Neural progenitor cell (in vitro differentiated cells): ENCODE measurements at regions not wholly inside any gene's neighbourhood (a gene's known extent, or its start where the extent isn't known, plus 50 kb on each side); places are given as distances from the start of the nearest gene placed in this dataset.

Source experiments
- DNase-seq: peaks from one replicate; pipeline ENCODE4 v3.0.0-alpha.2; 2016; ENCODE audit warnings: low spot score
- H2AFZ ChIP-seq: fragments of 200-600 bp; sonication (generic); replicated peaks from 2 replicates; pipeline ENCODE4 v1.6.1; 2016; ENCODE audit warnings: antibody characterized with exemption
- H3F3A ChIP-seq: fragments of 200-600 bp; sonication (generic); 2 replicates; pipeline ENCODE4 v1.6.1; 2016; ENCODE audit warnings: antibody characterized with exemption, low read depth
- H3K27ac ChIP-seq: fragments of 200-600 bp; sonication (generic); 2 replicates; pipeline ENCODE4 v1.5.1; 2016; ENCODE audit warnings: mild to moderate bottlenecking
- H3K27me3 ChIP-seq: fragments of 200-600 bp; sonication (generic); 2 replicates; pipeline ENCODE4 v1.6.1; 2016; ENCODE audit warnings: mild to moderate bottlenecking, moderate library complexity
- H3K36me3 ChIP-seq: fragments of 200-600 bp; sonication (generic); 2 replicates; pipeline ENCODE4 v1.5.1; 2016
- H3K4me1 ChIP-seq: fragments of 200-600 bp; sonication (generic); 2 replicates; pipeline ENCODE4 v1.6.1; 2016; ENCODE audit warnings: mixed run types
- H3K4me2 ChIP-seq: fragments of 200-600 bp; sonication (generic); 2 replicates; pipeline ENCODE4 v1.6.1; 2016
- H3K4me3 ChIP-seq: fragments of 200-600 bp; sonication (generic); 2 replicates; pipeline ENCODE4 v1.5.1; 2016
- H3K79me2 ChIP-seq: fragments of 200-600 bp; sonication (generic); 2 replicates; pipeline ENCODE4 v1.6.1; 2016; ENCODE audit warnings: low read depth
- H3K9ac ChIP-seq: fragments of 200-600 bp; sonication (generic); 2 replicates; pipeline ENCODE4 v1.6.1; 2016
- H3K9me3 ChIP-seq: fragments of 200-600 bp; sonication (generic); 2 replicates; pipeline ENCODE4 v1.5.1; 2016; ENCODE audit warnings: low read depth
- H4K20me1 ChIP-seq: fragments of 200-600 bp; sonication (generic); 2 replicates; pipeline ENCODE4 v1.6.1; 2016; ENCODE audit warnings: low read depth
- H3K27ac Mint-ChIP-seq: 3 replicates; pipeline ENCODE4 v1.8.0; 2021; ENCODE audit warnings: mixed read lengths
- H3K27me3 Mint-ChIP-seq: 2 replicates; pipeline ENCODE4 v1.8.0; 2022; ENCODE audit warnings: low read depth, mild to moderate bottlenecking, inconsistent platforms, moderate library complexity, mixed read lengths; ENCODE audit not compliant: insufficient read depth
- H3K36me3 Mint-ChIP-seq: 3 replicates; pipeline ENCODE4 v1.8.0; 2021; ENCODE audit warnings: mixed read lengths
- H3K4me1 Mint-ChIP-seq: 3 replicates; pipeline ENCODE4 v1.8.0; 2021; ENCODE audit warnings: mixed read lengths
- H3K4me3 Mint-ChIP-seq: 3 replicates; pipeline ENCODE4 v1.8.0; 2021; ENCODE audit warnings: mild to moderate bottlenecking, moderate library complexity, mixed read lengths
- H3K9me3 Mint-ChIP-seq: 3 replicates; pipeline ENCODE4 v1.8.0; 2020; ENCODE audit warnings: mixed read lengths
- EZH2 ChIP-seq: fragments of 200-600 bp; sonication (generic); IDR thresholded peaks from 2 replicates; pipeline ENCODE4 v1.6.1; 2017; ENCODE audit warnings: antibody characterized with exemption, mild to moderate bottlenecking, moderate library complexity
- EZH2phosphoT487 ChIP-seq: fragments of 200-600 bp; sonication (generic); IDR thresholded peaks from 2 replicates; pipeline ENCODE4 v1.6.1; 2017; ENCODE audit warnings: antibody characterized with exemption
- TF ChIP-seq, protein P1 (sequence below): fragments of 200-600 bp; sonication (generic); IDR thresholded peaks from 2 replicates; pipeline ENCODE4 v1.5.1; 2017; ENCODE audit warnings: antibody characterized with exemption, mild to moderate bottlenecking

DNA sequence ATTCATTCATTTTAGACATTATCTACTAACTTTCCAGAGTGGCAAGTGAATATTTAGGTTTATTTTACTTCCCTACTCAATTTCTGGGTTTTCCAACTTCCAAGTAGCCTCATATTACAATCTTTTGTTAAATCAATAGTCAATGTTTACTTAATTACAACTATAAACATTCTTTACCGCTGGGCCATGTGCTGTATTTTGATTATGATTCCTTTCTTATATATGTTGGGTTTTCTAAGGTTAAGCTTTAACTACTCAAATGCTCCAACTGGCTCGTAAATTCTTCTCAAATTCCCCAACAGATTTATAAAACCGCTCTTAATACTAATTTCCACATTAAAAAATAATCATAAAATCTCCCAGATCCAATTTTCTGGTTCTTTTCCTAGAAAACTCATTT lies 110.1 kb upstream of the ABCA1 start:
- no peak overlapping the region for H3K27ac Mint-ChIP-seq
- no peaks in the 10 kb centered on the region for H3K36me3 Mint-ChIP-seq
- H3K4me3 Mint-ChIP-seq: no peak overlapping the region
- no peaks in the 10 kb centered on the region for H3K79me2 ChIP-seq
- H3K9me3 Mint-ChIP-seq: peaks cover 12% of the 10 kb centered on the region
- no peaks in the 10 kb centered on the region for H3K9me3 ChIP-seq
- H3K27ac ChIP-seq: no peak overlapping the region
- H3K4me1 Mint-ChIP-seq: no peaks in the 10 kb centered on the region
- no peak for DNase-seq
- no peaks in the 10 kb centered on the region for H4K20me1 ChIP-seq
- peaks cover 11% of the 10 kb centered on the region for H3K4me1 ChIP-seq
- H2AFZ ChIP-seq: no peak overlapping the region
- no peak overlapping the region for H3K4me2 ChIP-seq
- TF ChIP-seq EZH2: no peak
- TF ChIP-seq, protein P1, sequence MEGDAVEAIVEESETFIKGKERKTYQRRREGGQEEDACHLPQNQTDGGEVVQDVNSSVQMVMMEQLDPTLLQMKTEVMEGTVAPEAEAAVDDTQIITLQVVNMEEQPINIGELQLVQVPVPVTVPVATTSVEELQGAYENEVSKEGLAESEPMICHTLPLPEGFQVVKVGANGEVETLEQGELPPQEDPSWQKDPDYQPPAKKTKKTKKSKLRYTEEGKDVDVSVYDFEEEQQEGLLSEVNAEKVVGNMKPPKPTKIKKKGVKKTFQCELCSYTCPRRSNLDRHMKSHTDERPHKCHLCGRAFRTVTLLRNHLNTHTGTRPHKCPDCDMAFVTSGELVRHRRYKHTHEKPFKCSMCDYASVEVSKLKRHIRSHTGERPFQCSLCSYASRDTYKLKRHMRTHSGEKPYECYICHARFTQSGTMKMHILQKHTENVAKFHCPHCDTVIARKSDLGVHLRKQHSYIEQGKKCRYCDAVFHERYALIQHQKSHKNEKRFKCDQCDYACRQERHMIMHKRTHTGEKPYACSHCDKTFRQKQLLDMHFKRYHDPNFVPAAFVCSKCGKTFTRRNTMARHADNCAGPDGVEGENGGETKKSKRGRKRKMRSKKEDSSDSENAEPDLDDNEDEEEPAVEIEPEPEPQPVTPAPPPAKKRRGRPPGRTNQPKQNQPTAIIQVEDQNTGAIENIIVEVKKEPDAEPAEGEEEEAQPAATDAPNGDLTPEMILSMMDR: no peak
- no peak for TF ChIP-seq EZH2phosphoT487
- no peak overlapping the region for H3K9ac ChIP-seq
- H3F3A ChIP-seq: no peaks in the 10 kb centered on the region
- H3K27me3 Mint-ChIP-seq: no peaks in the 10 kb centered on the region
- no peaks in the 10 kb centered on the region for H3K27me3 ChIP-seq
- no peak overlapping the region for H3K4me3 ChIP-seq
- H3K36me3 ChIP-seq: no peaks in the 10 kb centered on the region

DNA sequence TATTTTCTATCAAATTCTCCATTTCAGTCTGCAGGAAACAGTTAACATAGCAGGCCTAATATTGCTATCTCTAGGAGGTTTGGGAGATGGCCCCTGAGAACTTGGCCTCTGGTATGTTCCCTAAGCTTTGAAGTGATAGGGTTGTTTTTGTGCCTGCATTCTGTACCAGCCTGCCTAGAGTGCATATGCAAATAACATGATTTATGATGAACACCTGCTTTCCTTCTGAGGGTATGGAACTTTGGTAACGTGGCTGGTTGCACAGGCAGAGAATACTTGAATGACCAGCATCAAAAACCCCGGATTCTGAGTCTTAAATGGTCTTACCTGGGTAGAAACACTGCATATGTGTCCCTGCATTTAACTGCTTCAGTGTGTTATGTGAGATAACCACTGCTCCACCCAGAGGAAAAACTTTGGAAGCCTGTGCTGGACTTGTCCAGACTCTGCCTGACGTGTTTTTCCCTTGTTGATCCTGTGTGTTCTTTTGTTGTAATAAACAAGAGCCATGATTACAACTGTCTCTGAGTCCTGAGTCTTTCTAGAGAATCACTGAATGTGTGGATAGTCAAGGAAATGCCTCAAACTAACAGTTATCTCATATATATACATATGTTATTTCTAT lies 111.3 kb upstream of the ABCA1 start:
- H3K4me3 Mint-ChIP-seq: no peak overlapping the region
- H2AFZ ChIP-seq: no peak overlapping the region
- no peak overlapping the region for H3K4me3 ChIP-seq
- H3K4me1 Mint-ChIP-seq: peaks cover under 1% of the 10 kb centered on the region
- TF ChIP-seq EZH2phosphoT487 (no peak), EZH2 (no peak)
- TF ChIP-seq, protein P1: no peak
- no peaks in the 10 kb centered on the region for H3K27me3 ChIP-seq
- DNase-seq: no peak
- no peaks in the 10 kb centered on the region for H3K36me3 Mint-ChIP-seq
- peaks cover 10% of the 10 kb centered on the region for H3F3A ChIP-seq
- no peak overlapping the region for H3K9ac ChIP-seq
- peaks cover 7% of the 10 kb centered on the region for H3K9me3 Mint-ChIP-seq
- H3K79me2 ChIP-seq: no peaks in the 10 kb centered on the region
- H4K20me1 ChIP-seq: no peaks in the 10 kb centered on the region
- H3K36me3 ChIP-seq: no peaks in the 10 kb centered on the region
- H3K27ac Mint-ChIP-seq: no peak overlapping the region
- no peak overlapping the region for H3K4me2 ChIP-seq
- no peaks in the 10 kb centered on the region for H3K9me3 ChIP-seq
- H3K27ac ChIP-seq: no peak overlapping the region
- H3K4me1 ChIP-seq: peaks cover 11% of the 10 kb centered on the region
- no peaks in the 10 kb centered on the region for H3K27me3 Mint-ChIP-seq

DNA sequence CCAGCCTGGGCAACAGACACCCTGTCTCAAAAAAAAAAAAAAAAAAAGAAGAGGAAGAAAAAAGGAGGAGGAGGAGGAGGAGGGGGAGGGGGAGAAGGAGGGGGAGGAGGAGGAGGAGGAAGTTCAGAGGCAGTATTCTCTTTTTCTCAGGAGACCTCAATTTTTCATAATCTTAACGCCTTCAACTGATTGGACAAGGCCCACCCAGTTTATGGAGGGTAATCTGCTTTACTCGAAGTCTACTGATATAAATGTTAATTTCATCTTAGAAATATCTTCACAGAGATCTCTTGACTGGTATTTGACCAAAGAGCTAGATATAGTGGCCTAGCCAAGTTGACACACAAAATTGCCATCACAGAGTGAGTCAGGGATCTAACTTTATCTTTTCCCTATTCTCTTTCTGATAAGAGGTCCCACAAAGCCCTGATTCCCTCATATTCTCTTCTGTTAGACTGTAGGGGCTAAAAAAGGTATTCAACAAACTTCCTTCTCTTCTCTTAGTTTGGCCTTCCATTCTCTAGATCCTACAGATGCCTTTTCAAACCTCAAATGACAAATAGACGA lies 115.5 kb upstream of the ABCA1 start:
- H3K4me3 ChIP-seq: no peak overlapping the region
- H3K27ac ChIP-seq: no peak overlapping the region
- no peaks in the 10 kb centered on the region for H3K79me2 ChIP-seq
- H3K9ac ChIP-seq: no peak overlapping the region
- Mint-ChIP-seq H3K36me3 (no peaks in the 10 kb centered on the region), H3K4me1 (peaks cover 23% of the 10 kb centered on the region), H3K4me3 (no peak overlapping the region), H3K9me3 (peaks cover 2% of the 10 kb centered on the region), H3K27ac (no peak overlapping the region), H3K27me3 (peaks cover 4% of the 10 kb centered on the region)
- H3F3A ChIP-seq: peaks cover 25% of the 10 kb centered on the region
- DNase-seq: no peak
- H3K4me2 ChIP-seq: no peak overlapping the region
- H2AFZ ChIP-seq: no peak overlapping the region
- H3K4me1 ChIP-seq: peaks cover 14% of the 10 kb centered on the region
- TF ChIP-seq, protein P1: no peak
- TF ChIP-seq EZH2phosphoT487 (no peak), EZH2 (no peak)
- H3K9me3 ChIP-seq: no peaks in the 10 kb centered on the region
- peaks cover 11% of the 10 kb centered on the region for H4K20me1 ChIP-seq
- no peaks in the 10 kb centered on the region for H3K36me3 ChIP-seq
- H3K27me3 ChIP-seq: no peaks in the 10 kb centered on the region
